Neural cell (in vitro differentiated cells): ENCODE measurements at regions not wholly inside any gene's neighbourhood (a gene's known extent, or its start where the extent isn't known, plus 50 kb on each side); places are given as distances from the start of the nearest gene placed in this dataset.

Experiments
- H2AFZ ChIP-seq: fragments of 200-600, 300-800 bp; sonication (generic), shearing (Covaris generic); 2 replicates; pipeline ENCODE4 v1.6.0; 2014; ENCODE audit warnings: low read depth, mild to moderate bottlenecking, antibody characterized with exemption, low read length, moderate library complexity
- H3F3A ChIP-seq: fragments of 200-600 bp; shearing (Covaris generic); 2 replicates; pipeline ENCODE4 v1.6.1; 2016; ENCODE audit warnings: mild to moderate bottlenecking, moderate library complexity, mixed read lengths, antibody characterized with exemption, low read length; ENCODE audit not compliant: insufficient read depth, poor library complexity, severe bottlenecking
- H3K27ac ChIP-seq: fragments of 200-600, 300-800 bp; sonication (generic), shearing (Covaris generic); 2 replicates; pipeline ENCODE4 v1.5.1; 2014; ENCODE audit warnings: mild to moderate bottlenecking, low read length, moderate library complexity
- H3K27me3 ChIP-seq: fragments of 300-800, 200-600 bp; sonication (generic), shearing (Covaris generic); 2 replicates; pipeline ENCODE4 v1.6.0; 2014; ENCODE audit warnings: mild to moderate bottlenecking, low read depth, low read length, moderate library complexity; ENCODE audit not compliant: insufficient read depth
- H3K36me3 ChIP-seq: fragments of 300-800, 200-600 bp; sonication (generic), shearing (Covaris generic); 2 replicates; pipeline ENCODE4 v1.5.1; 2014; ENCODE audit warnings: mild to moderate bottlenecking, antibody characterized with exemption, low read length, moderate library complexity; ENCODE audit not compliant: insufficient read depth
- H3K4me2 ChIP-seq: fragments of 300-800, 200-600 bp; sonication (generic), shearing (Covaris generic); 2 replicates; pipeline ENCODE4 v1.6.0; 2014; ENCODE audit warnings: mild to moderate bottlenecking, low read length
- H3K4me3 ChIP-seq: fragments of 300-800, 200-600 bp; sonication (generic), shearing (Covaris generic); 2 replicates; pipeline ENCODE4 v1.5.1; 2014; ENCODE audit warnings: mild to moderate bottlenecking, low read length, moderate library complexity
- H3K79me2 ChIP-seq: fragments of 200-600 bp; shearing (Covaris generic); replicated peaks from 2 replicates; pipeline ENCODE4 v1.6.0; 2014; ENCODE audit warnings: mild to moderate bottlenecking, low read length, moderate library complexity; ENCODE audit not compliant: insufficient read depth
- H3K9ac ChIP-seq: fragments of 300-800, 200-600 bp; sonication (generic), shearing (Covaris generic); 2 replicates; pipeline ENCODE4 v1.6.1; 2016; ENCODE audit warnings: mild to moderate bottlenecking, low read length, mixed read lengths
- H3K9me2 ChIP-seq: fragments of 200-600 bp; shearing (Covaris generic); 2 replicates; pipeline ENCODE4 v1.6.1; 2016; ENCODE audit warnings: mild to moderate bottlenecking, low read length, mixed read lengths; ENCODE audit not compliant: insufficient read depth
- H3K9me3 ChIP-seq: fragments of 200-600, 300-800 bp; sonication (generic), shearing (Covaris generic); 2 replicates; pipeline ENCODE4 v1.6.1; 2016; ENCODE audit warnings: mild to moderate bottlenecking, mixed run types, low read length, moderate library complexity, mixed read lengths
- H4K20me1 ChIP-seq: fragments of 200-600 bp; shearing (Covaris generic); 2 replicates; pipeline ENCODE4 v1.6.1; 2016; ENCODE audit warnings: mild to moderate bottlenecking, mixed run types; ENCODE audit not compliant: insufficient read depth
- EP300 ChIP-seq: fragments of 450-650 bp; conservative IDR thresholded peaks from 2 replicates; pipeline ENCODE4 v1.6.1; 2014; ENCODE audit warnings: antibody characterized with exemption, mild to moderate bottlenecking, moderate library complexity; ENCODE audit not compliant: poor library complexity, severe bottlenecking
- EZH2 ChIP-seq: fragments of 200-600, 300-800 bp; shearing (Covaris generic), sonication (generic); IDR thresholded peaks from 2 replicates; pipeline ENCODE4 v1.6.1; 2014; ENCODE audit warnings: antibody characterized with exemption, low read length, borderline replicate concordance, mild to moderate bottlenecking; ENCODE audit not compliant: insufficient read depth, poor library complexity, severe bottlenecking
- MXI1 ChIP-seq: fragments of 450-650 bp; conservative IDR thresholded peaks from 2 replicates; pipeline ENCODE4 v1.6.1; 2014; ENCODE audit warnings: antibody characterized with exemption, mild to moderate bottlenecking; ENCODE audit not compliant: poor library complexity, severe bottlenecking
- POLR2AphosphoS5 ChIP-seq: IDR thresholded peaks from 2 replicates; pipeline ENCODE4 v1.6.1; 2012
- RAD21 ChIP-seq: fragments of 450-650 bp; conservative IDR thresholded peaks from 2 replicates; pipeline ENCODE4 v1.6.1; 2014; ENCODE audit warnings: antibody characterized with exemption, mild to moderate bottlenecking, moderate library complexity
- SMC3 ChIP-seq: fragments of 450-650 bp; conservative IDR thresholded peaks from 2 replicates; pipeline ENCODE4 v1.6.1; 2014; ENCODE audit warnings: antibody characterized with exemption, mild to moderate bottlenecking, moderate library complexity; ENCODE audit not compliant: poor library complexity
- TAF1 ChIP-seq: IDR thresholded peaks from 2 replicates; pipeline ENCODE4 v1.6.1; 2012; ENCODE audit warnings: low read depth
- TF ChIP-seq, protein P1 (sequence below): IDR thresholded peaks from 2 replicates; pipeline ENCODE4 v1.6.1; 2012; ENCODE audit warnings: borderline replicate concordance
- TF ChIP-seq, protein P2 (sequence below): fragments of 450-650 bp; IDR thresholded peaks from 2 replicates; pipeline ENCODE4 v1.5.1; 2014; ENCODE audit warnings: antibody characterized with exemption, mild to moderate bottlenecking, moderate library complexity; ENCODE audit not compliant: poor library complexity, severe bottlenecking

DNA sequence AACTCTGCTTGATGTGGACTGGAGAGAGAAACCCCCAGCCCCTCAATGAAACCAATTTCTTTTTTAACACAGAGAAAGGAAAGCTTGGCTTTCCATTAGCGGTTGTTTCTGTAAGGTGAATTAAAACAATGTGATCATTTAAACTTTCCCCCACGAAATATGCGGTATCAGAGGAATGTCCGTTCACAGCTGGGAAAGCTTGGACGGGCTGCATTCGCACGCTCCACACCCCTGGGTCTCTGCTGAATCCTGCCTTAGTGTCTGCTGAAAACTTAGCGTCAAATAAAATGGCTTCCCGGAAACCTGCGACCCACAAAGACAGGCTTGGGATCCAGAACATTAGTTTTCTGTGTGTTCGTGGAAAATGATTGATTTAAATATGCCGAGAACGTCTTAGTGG lies 71.7 kb downstream of the C16orf95 start:
- H3K9me3 ChIP-seq = no peaks in the 10 kb centered on the region
- no peak overlapping the region for H3K9ac ChIP-seq
- H3K79me2 ChIP-seq = no peaks in the 10 kb centered on the region
- H3K36me3 ChIP-seq = no peaks in the 10 kb centered on the region
- H3K27ac ChIP-seq = no peak overlapping the region
- no peaks in the 10 kb centered on the region for H3K9me2 ChIP-seq
- H3K4me3 ChIP-seq = no peak overlapping the region
- TF ChIP-seq, protein P1, sequence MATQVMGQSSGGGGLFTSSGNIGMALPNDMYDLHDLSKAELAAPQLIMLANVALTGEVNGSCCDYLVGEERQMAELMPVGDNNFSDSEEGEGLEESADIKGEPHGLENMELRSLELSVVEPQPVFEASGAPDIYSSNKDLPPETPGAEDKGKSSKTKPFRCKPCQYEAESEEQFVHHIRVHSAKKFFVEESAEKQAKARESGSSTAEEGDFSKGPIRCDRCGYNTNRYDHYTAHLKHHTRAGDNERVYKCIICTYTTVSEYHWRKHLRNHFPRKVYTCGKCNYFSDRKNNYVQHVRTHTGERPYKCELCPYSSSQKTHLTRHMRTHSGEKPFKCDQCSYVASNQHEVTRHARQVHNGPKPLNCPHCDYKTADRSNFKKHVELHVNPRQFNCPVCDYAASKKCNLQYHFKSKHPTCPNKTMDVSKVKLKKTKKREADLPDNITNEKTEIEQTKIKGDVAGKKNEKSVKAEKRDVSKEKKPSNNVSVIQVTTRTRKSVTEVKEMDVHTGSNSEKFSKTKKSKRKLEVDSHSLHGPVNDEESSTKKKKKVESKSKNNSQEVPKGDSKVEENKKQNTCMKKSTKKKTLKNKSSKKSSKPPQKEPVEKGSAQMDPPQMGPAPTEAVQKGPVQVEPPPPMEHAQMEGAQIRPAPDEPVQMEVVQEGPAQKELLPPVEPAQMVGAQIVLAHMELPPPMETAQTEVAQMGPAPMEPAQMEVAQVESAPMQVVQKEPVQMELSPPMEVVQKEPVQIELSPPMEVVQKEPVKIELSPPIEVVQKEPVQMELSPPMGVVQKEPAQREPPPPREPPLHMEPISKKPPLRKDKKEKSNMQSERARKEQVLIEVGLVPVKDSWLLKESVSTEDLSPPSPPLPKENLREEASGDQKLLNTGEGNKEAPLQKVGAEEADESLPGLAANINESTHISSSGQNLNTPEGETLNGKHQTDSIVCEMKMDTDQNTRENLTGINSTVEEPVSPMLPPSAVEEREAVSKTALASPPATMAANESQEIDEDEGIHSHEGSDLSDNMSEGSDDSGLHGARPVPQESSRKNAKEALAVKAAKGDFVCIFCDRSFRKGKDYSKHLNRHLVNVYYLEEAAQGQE = no peak
- TF ChIP-seq EP300 (no peak), MXI1 (no peak), RAD21 (no peak), TAF1 (no peak), EZH2 (no peak)
- TF ChIP-seq, protein P2, sequence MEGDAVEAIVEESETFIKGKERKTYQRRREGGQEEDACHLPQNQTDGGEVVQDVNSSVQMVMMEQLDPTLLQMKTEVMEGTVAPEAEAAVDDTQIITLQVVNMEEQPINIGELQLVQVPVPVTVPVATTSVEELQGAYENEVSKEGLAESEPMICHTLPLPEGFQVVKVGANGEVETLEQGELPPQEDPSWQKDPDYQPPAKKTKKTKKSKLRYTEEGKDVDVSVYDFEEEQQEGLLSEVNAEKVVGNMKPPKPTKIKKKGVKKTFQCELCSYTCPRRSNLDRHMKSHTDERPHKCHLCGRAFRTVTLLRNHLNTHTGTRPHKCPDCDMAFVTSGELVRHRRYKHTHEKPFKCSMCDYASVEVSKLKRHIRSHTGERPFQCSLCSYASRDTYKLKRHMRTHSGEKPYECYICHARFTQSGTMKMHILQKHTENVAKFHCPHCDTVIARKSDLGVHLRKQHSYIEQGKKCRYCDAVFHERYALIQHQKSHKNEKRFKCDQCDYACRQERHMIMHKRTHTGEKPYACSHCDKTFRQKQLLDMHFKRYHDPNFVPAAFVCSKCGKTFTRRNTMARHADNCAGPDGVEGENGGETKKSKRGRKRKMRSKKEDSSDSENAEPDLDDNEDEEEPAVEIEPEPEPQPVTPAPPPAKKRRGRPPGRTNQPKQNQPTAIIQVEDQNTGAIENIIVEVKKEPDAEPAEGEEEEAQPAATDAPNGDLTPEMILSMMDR = no peak
- no peak overlapping the region for H3K4me2 ChIP-seq
- no peaks in the 10 kb centered on the region for H3K27me3 ChIP-seq
- no peaks in the 10 kb centered on the region for H3F3A ChIP-seq
- no peaks in the 10 kb centered on the region for H4K20me1 ChIP-seq
- H2AFZ ChIP-seq = no peak overlapping the region

DNA sequence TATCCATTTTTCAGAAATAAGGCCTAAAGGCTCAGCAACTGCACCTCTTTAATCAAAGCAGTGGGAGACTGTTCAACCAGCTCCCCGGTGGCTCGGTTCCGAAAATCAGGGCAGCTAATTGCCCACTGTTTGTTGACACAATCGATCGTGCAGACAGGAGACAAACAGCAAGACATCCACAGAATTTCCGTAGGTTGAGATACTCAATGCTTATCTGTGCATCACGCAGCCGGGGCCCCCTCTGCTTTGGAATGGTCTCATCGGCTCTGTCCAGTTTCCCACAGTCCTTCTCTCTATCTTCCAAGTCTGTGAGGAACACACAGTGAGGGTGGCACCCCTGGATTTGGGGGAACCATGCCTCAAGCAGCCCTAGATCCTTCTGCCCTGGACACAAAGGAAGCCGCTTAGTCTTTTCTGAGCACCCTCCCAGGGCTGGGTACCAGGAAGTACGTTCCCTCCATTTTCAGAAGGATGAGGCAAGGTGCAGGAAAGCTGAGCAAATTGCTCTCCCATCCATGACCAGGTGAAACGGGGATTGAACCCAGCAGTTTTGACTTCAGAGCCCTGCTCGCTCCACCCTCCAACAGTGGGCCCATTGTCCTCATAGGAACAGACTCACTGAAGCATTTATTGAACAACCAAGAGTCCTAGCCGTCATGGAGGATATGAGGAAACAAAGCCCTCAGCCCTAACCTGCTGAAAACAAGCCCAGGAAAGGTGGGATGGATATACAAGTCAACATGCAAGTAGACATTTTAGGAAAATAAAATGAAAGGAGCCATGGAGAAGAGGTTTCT lies 70.7 kb downstream of the C16orf95 start:
- Histone ChIP-seq H3K9ac (no peak overlapping the region), H3K4me2 (no peak overlapping the region), H3K27ac (no peak overlapping the region), H3F3A (no peaks in the 10 kb centered on the region), H3K4me3 (no peak overlapping the region), H3K79me2 (no peaks in the 10 kb centered on the region), H3K27me3 (no peaks in the 10 kb centered on the region), H2AFZ (no peak overlapping the region), H4K20me1 (no peaks in the 10 kb centered on the region), H3K9me2 (no peaks in the 10 kb centered on the region), H3K36me3 (no peaks in the 10 kb centered on the region), H3K9me3 (no peaks in the 10 kb centered on the region)
- TF ChIP-seq EP300 (no peak), RAD21 (no peak), POLR2AphosphoS5 (no peak)

DNA sequence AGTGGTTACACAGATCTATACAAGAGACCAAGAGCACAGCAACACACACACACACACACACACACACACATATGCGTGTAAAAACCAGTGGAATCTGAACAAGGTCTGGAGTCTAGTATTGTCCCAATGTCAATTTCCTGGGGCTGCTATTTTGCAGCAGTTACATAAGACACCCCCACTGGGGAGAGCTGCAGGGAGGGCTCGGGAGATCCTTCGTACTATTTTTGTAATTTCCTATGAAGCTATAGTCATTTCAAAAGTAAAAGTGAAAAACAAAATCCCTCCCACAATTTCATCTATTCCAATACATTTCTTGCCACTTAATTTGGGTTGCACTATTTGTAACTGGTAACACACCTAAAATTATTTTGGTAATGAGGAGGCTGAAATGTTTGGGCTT lies 68.5 kb downstream of the C16orf95 start:
- Histone ChIP-seq H3K4me3 (no peak overlapping the region), H3K9ac (no peak overlapping the region), H4K20me1 (no peaks in the 10 kb centered on the region), H3K4me2 (no peak overlapping the region), H3K9me2 (no peaks in the 10 kb centered on the region), H3F3A (no peaks in the 10 kb centered on the region), H3K9me3 (no peaks in the 10 kb centered on the region), H3K27me3 (no peaks in the 10 kb centered on the region), H3K36me3 (no peaks in the 10 kb centered on the region), H2AFZ (no peak overlapping the region), H3K27ac (no peak overlapping the region), H3K79me2 (no peaks in the 10 kb centered on the region)
- TF ChIP-seq EZH2 (no peak), RAD21 (no peak), EP300 (no peak), POLR2AphosphoS5 (no peak), TAF1 (no peak), MXI1 (no peak), SMC3 (no peak)
- TF ChIP-seq, protein P1 = no peak
- TF ChIP-seq, protein P2 = no peak
